T-helper 2 cell treated with Interferon-gamma antibody and Interleukin-4, amounts not matched to agents 100 ng/mL and 5 ng/mL, for 36 hours (primary cell): ENCODE measurements at regions not wholly inside any gene's neighbourhood (a gene's known extent, or its start where the extent isn't known, plus 50 kb on each side); places are given as distances from the start of the nearest gene placed in this dataset.
"Not testable (repeated sequence)": the region's sequence is repeated elsewhere in the genome, so short reads cannot be mapped to it uniquely, and the experiment has no call there.

Source experiments
- intact Hi-C: fragments of 100-400 bp; cut with micrococcal nuclease; formaldehyde crosslinking; loops from one replicate; pipeline ENCODE4 v1.15.1; 2023

DNA sequence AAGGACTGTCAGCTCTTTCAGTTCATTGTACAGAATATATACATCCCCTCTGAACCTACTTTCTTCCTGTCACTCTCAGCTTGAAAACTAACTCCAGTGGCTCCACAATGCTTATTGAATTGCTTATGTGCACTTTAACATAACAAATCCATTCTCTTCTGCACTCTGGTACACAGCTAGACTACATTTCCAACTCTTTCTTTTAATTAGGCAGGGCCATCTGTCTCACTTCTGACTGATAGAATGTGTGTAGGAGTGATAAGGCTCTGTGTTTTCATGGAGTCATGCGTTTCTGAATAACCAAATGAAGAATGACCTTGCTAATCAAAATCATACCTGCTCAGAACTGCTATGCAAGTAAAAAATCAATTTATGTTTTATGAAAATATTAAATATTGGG, 278.5 kb upstream of the CCDC179 start:
- intact Hi-C loops = no loop called here

GRCh38 chr11:23143022-23143421, 282.7 kb upstream of the CCDC179 start:
- intact Hi-C loops = no loop called here

DNA sequence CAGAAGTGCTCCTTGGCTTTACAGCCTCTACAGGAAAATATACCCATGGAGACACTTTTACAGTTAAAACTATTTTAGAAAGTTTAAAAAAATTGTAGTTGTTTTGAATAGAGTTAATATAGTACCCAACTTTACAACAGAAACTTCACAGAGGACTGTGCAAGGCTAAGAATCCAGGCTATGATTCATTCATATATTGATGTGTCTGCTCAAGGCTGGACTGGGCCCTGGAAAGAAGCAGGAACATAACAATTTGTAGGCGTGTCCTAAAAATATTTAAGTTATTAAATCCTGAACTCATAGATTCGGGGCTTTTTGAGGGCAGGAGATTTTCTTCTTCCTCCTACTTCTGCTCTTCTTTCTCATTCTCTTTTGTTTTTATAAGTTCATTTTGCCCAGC, 291.5 kb upstream of the CCDC179 start:
- intact Hi-C loops = no loop called here

- intact Hi-C loops = no loop called here
Observed at GRCh38 chr11:23155503-23155902, 295.2 kb upstream of the CCDC179 start.

DNA sequence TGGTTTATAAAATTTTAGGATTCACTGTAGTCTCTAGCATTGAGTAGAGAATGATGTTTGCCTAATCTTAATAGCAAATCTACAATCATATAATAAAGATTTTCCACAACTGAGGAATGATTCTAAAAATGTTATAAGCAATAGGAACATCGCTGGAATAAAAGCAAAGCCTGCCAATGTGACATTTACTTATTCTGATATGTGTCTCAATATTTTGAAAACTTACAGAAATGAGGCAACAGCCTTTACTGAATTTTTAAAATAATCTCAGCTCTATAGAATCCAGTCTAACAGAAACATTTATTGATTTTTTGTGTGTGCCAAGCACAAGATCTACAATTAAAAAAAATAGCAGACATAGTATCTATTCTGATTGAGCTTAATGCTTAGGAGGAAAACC, 303.7 kb upstream of the CCDC179 start:
- intact Hi-C loops = no loop called here

GRCh38 chr11:23166376-23166775, 306.1 kb upstream of the CCDC179 start:
- intact Hi-C loops = no loop called here

DNA sequence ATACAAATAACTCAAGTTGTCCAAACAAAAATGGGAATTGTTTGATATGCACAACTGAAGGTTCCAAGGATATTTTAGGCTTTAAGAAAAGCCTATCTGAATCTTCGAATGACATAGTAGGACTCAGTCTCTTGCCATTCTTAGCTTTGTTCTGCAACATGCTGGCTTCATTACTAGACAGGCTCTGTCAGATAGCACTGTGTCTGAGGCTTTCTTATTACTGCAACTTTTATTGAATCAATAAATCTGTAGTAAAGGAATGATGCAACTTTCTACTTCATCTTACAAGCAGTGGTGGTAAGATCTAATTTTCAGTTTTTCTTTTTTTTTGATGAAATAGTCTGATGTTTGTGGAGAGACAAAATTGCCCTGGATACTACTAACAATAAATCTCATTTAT, 319.3 kb upstream of the CCDC179 start:
- intact Hi-C loops = no loop called here

DNA sequence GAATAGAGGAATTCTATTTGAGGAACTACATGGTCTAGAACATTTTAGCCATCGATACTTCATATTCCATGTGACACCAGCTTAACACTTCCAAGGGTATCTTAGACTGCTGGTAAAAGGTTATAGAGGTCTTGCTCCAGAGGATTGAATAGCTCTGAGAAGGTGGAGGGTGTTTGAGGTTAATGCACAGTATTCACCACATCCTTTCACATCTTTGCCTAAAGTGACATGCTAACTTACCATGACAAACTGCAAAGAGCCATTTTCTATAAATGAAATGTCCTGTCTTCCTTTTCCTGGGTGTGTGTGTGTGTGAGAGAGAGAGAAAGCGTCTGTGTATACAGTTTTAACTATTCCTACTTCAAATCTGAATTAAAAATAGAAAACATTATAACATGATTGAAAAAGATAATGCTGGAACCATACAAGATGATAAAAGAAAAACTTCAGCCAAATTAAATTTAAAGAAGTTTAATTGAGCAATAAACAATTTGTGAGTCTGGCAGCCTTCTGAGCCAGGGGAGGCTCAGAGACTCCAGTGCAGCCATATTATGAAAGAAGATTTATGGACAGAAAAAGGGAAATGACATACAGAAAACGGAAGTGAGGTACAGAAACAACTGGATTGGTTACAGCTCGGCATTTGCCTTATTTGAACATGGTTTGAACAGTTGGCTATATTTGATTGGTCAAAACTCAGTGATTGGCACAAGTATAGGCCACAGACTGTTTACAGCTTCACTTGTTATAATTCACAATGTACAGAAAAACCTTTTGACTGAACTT, 320.9 kb upstream of the CCDC179 start:
- intact Hi-C loops = no loop called here

DNA sequence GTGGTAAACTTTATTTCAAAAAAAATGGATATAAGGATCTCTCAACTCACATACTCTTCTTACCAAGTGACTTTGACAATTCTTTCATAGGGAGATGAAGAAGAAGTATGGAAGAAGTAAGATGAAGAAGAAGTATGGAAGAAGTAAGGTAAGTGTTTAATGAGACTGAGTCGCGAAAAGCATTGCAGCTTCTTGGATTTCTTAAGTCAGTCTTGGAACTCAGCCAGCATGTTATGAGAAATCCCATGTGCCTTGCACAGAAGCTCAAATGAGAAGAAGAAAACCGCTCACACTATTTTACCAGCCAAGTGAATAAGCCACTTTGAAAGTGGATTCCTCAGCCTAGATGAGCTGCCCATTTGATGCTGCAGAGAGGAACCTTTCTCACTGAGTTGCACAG, 332.0 kb upstream of the CCDC179 start:
- intact Hi-C loops = no loop called here

DNA sequence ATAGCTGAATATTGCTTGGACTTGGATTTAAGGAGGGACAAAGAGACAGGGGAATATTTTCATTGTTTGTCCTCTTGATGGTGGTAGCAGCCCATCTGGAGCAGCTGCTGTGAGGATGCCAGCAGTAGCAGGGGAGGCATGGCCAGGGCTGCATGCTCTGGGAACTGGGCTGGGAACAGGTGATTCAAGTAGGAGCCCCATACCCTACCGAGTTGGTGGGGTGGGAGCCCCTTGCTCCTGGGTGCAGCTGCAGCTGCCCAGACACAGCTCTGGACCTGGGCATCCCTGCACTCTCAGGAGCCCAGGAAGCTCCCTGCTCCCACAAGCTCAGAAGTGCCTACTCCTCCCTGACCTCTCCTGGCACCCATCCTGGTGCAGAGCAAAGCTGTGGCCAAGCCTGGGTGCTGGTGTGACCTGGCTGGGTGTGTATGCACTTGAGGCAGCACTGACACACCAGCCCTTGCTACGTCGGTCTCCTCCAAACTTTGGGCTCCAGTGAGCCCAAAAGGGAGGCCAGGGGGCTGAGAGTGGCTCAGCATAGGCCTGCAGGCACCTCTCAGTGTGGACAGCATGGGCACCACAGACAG, 341.8 kb upstream of the CCDC179 start:
- intact Hi-C loops = no loop called here

DNA sequence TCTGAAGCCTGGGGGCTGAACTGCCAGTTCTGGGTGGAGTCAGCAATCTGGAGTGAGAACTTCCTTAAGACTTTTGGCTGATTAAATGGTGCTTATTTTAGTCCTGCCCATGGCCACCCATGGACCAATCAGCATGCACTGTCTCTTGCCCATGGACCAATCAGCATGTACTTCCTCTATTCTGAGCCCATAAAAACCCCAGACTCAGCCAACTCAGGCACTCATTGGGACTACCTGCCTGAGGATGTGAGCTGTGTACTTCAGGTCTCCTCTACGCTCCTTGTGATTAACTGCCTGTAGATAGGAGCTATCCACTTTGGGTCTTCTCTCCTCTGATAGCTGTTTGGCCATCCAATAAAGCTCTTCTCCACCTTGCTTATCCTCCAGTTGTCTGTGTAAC, 342.3 kb upstream of the CCDC179 start:
- intact Hi-C loops = no loop called here

DNA sequence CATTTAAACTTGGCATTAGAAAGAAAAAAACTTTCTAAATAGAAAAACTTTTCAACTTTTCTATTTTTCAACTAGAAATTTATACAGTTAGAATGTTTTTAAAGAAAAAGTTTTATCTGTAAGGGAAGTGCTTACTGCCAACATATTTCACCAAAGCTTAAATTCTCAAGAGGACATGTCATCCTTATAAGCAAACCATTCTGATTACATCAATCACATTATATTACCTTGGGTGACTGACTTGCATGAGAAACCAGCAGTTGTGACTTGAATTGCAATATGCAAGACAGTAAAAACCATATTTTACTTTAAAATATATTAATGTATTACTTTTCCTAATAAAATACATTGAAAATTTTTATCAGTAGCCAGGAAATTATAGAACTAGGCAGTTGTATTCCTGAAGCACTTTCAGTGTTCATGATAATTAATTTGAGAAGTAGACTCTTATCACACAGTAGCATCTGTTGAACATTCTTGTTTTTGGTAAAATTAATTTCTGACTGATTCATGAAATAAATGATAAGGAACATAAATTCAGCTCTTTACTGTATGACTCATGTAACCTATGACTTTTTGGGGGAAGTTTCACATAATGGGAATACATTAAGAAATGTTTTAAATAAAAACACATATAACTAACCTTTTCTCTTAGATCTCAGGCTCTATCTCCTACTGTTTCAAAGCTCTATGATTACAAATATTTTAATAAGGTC, 345.0 kb upstream of the CCDC179 start:
- intact Hi-C loops = no loop called here

DNA sequence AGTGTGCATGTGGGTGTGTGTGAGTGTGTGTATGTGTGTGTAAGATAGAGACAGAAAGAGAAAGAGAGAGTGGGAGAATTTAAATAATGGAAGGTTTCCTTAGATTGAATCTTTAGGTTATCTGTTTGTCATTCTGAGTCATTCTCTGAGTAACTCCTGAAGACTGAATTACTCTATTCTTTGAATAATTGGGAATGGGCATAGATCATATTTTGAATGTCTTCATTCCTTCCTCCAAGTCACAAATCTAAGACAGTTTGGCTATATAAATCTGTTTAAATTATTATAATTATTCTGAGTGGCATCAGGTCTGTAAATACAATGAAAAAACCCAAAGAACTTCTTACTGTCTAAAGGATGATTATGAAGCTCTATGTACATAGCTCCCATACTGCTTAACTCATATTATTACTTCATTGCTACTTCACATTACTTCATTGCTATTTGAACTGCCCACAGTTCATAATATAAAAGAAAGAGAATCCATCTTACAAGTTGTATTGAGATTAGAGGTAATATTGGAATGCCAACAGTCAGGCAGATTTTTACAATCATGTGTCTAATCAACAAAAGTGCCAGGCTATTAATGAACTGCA, 346.6 kb upstream of the CCDC179 start:
- intact Hi-C loops = no loop called here

DNA sequence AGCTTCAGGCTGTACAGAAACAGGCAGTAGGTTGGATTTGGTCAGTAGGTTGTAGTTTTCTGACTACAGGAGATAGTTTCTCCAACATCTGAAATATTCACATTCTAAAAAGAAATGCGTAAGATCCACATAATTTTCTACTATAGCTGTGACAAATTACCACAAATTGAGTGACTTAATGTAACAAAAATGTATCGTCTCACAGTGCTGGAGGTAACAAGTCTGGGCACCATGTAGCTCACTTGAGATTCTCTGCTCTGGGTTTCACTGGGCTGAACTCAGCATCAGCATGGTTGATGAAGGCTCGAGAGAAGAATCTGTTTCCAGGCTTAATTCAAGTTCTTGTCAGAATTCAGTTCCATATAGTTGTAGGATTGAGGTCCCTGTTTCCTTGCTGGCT, 350.9 kb upstream of the CCDC179 start:
- intact Hi-C loops = no loop called here

DNA sequence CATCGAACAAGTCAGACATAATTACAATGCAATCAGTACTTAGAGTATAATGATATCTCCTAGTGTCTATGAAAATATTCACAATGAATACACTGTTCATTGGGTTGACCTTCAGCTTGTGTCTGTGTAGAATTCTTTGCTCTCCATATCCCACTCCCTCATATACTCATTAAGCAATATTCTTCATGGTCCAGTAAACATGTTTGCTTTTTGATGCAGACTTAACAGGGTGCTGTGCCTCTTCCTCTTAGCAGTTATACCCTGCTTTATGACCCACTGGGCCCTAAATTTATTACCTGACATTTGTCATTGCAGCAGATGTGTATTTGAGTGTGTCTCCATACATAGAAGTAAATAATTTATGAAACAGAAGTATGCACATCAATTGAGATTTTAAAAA, 352.5 kb upstream of the CCDC179 start:
- intact Hi-C loops = no loop called here

GRCh38 chr11:23217072-23217471, 356.8 kb upstream of the CCDC179 start:
- intact Hi-C loops = no loop called here

DNA sequence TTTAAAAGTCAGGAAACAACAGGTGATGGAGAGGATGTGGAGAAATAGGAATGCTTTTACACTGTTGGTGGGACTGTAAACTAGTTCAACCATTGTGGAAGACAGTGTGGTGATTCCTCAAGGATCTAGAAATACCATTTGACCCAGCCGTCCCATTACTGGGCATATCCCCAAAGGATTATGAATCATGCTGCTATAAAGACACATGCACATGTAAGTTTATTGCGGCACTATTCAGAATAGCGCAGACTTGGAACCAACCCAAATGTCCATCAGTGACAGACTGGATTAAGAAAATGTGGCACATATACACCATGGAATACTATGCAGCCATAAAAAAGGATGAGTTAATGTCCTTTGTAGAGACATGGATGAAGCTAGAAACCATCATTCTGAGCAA, 359.8 kb upstream of the CCDC179 start:
- intact Hi-C loops = not testable (repeated sequence)

GRCh38 chr11:23221366-23221765, 361.1 kb upstream of the CCDC179 start:
- intact Hi-C loops = no loop called here

GRCh38 chr11:23226331-23227077, 366.2 kb upstream of the CCDC179 start:
- intact Hi-C loops = no loop called here

- intact Hi-C loops = no loop called here
Observed at GRCh38 chr11:23227078-23227445, 366.8 kb upstream of the CCDC179 start.

GRCh38 chr11:23232652-23233051, 372.4 kb upstream of the CCDC179 start:
- intact Hi-C loops = no loop called here

GRCh38 chr11:23233075-23233474, 372.8 kb upstream of the CCDC179 start:
- intact Hi-C loops = no loop called here
